ENCODE measurements at regions not wholly inside any gene's neighbourhood (a gene's known extent, or its start where the extent isn't known, plus 50 kb on each side); places are given as distances from the start of the nearest gene placed in this dataset.
"Not testable (repeated sequence)": the region's sequence is repeated elsewhere in the genome, so short reads cannot be mapped to it uniquely, and the experiment has no call there.

- Histone ChIP-seq H3K9ac (ENCODE audit: low read depth in 1 of 2, low read length in 2 of 2) (no peak overlapping the region), H3K27ac (ENCODE audit: low read depth, low read length) (no peak overlapping the region), H3K9me3 (ENCODE audit: control insufficient read depth in 1 of 2, low read length in 2 of 2) (no peaks in the 10 kb centered on the region), H3K4me1 (ENCODE audit: control insufficient read depth in 1 of 2, insufficient read depth in 2 of 2, low read length in 2 of 2) (no peaks in the 10 kb centered on the region), H3K4me3 (ENCODE audit: low read depth in 1 of 2, low read length in 2 of 2) (no peak overlapping the region), H3K27me3 (ENCODE audit: control insufficient read depth in 1 of 2, insufficient read depth in 2 of 2, low read length in 2 of 2) (no peaks in the 10 kb centered on the region), H3K36me3 (ENCODE audit: control insufficient read depth in 1 of 2, insufficient read depth in 2 of 2, low read length in 2 of 2) (no peaks in the 10 kb centered on the region)
Measured at GRCh38 chr4:171334549-171334948, 478.7 kb upstream of the GALNTL6 start.

GRCh38 chr4:171308661-171309060 lies 504.5 kb upstream of the GALNTL6 start:
- no peaks in the 10 kb centered on the region for H3K9me3 ChIP-seq (ENCODE audit: control insufficient read depth in 1 of 2, low read length in 2 of 2)
- no peaks in the 10 kb centered on the region for H3K4me1 ChIP-seq (ENCODE audit: control insufficient read depth in 1 of 2, insufficient read depth in 2 of 2, low read length in 2 of 2)
- no peak overlapping the region for H3K9ac ChIP-seq (ENCODE audit: low read depth in 1 of 2, low read length in 2 of 2)
- H3K27me3 ChIP-seq (ENCODE audit: control insufficient read depth in 1 of 2, insufficient read depth in 2 of 2, low read length in 2 of 2), result no peaks in the 10 kb centered on the region
- H3K4me3 ChIP-seq (ENCODE audit: low read depth in 1 of 2, low read length in 2 of 2), result no peak overlapping the region
- H3K27ac ChIP-seq (ENCODE audit: low read depth, low read length), result no peak overlapping the region
- no peaks in the 10 kb centered on the region for H3K36me3 ChIP-seq (ENCODE audit: control insufficient read depth in 1 of 2, insufficient read depth in 2 of 2, low read length in 2 of 2)

- not testable (repeated sequence) for H3K27me3 ChIP-seq (ENCODE audit: control insufficient read depth in 1 of 2, insufficient read depth in 2 of 2, low read length in 2 of 2); H3K4me3 ChIP-seq (ENCODE audit: low read depth in 1 of 2, low read length in 2 of 2); H3K36me3 ChIP-seq (ENCODE audit: control insufficient read depth in 1 of 2, insufficient read depth in 2 of 2, low read length in 2 of 2); H3K9ac ChIP-seq (ENCODE audit: low read depth in 1 of 2, low read length in 2 of 2); H3K4me1 ChIP-seq (ENCODE audit: control insufficient read depth in 1 of 2, insufficient read depth in 2 of 2, low read length in 2 of 2); H3K27ac ChIP-seq (ENCODE audit: low read depth, low read length); H3K9me3 ChIP-seq (ENCODE audit: control insufficient read depth in 1 of 2, low read length in 2 of 2)
Measured at GRCh38 chr4:171298048-171298718, 515.0 kb upstream of the GALNTL6 start.

- no peak overlapping the region for H3K4me3 ChIP-seq (ENCODE audit: low read depth in 1 of 2, low read length in 2 of 2)
- H3K4me1 ChIP-seq (ENCODE audit: control insufficient read depth in 1 of 2, insufficient read depth in 2 of 2, low read length in 2 of 2), result no peaks in the 10 kb centered on the region
- no peaks in the 10 kb centered on the region for H3K27me3 ChIP-seq (ENCODE audit: control insufficient read depth in 1 of 2, insufficient read depth in 2 of 2, low read length in 2 of 2)
- no peaks in the 10 kb centered on the region for H3K36me3 ChIP-seq (ENCODE audit: control insufficient read depth in 1 of 2, insufficient read depth in 2 of 2, low read length in 2 of 2)
- no peak overlapping the region for H3K27ac ChIP-seq (ENCODE audit: low read depth, low read length)
- no peaks in the 10 kb centered on the region for H3K9me3 ChIP-seq (ENCODE audit: control insufficient read depth in 1 of 2, low read length in 2 of 2)
- no peak overlapping the region for H3K9ac ChIP-seq (ENCODE audit: low read depth in 1 of 2, low read length in 2 of 2)
Measured at GRCh38 chr4:171288816-171289432, 524.3 kb upstream of the GALNTL6 start.

- no peaks in the 10 kb centered on the region for H3K36me3 ChIP-seq (ENCODE audit: control insufficient read depth in 1 of 2, insufficient read depth in 2 of 2, low read length in 2 of 2)
- H3K4me3 ChIP-seq (ENCODE audit: low read depth in 1 of 2, low read length in 2 of 2), result no peak overlapping the region
- H3K27me3 ChIP-seq (ENCODE audit: control insufficient read depth in 1 of 2, insufficient read depth in 2 of 2, low read length in 2 of 2), result no peaks in the 10 kb centered on the region
- no peak overlapping the region for H3K9ac ChIP-seq (ENCODE audit: low read depth in 1 of 2, low read length in 2 of 2)
- H3K27ac ChIP-seq (ENCODE audit: low read depth, low read length), result no peak overlapping the region
- H3K4me1 ChIP-seq (ENCODE audit: control insufficient read depth in 1 of 2, insufficient read depth in 2 of 2, low read length in 2 of 2), result no peaks in the 10 kb centered on the region
- no peaks in the 10 kb centered on the region for H3K9me3 ChIP-seq (ENCODE audit: control insufficient read depth in 1 of 2, low read length in 2 of 2)
Measured at GRCh38 chr4:171281359-171281758, 531.8 kb upstream of the GALNTL6 start.

GRCh38 chr4:171279131-171279530 lies 534.1 kb upstream of the GALNTL6 start:
- no peaks in the 10 kb centered on the region for H3K27me3 ChIP-seq (ENCODE audit: control insufficient read depth in 1 of 2, insufficient read depth in 2 of 2, low read length in 2 of 2)
- no peaks in the 10 kb centered on the region for H3K4me1 ChIP-seq (ENCODE audit: control insufficient read depth in 1 of 2, insufficient read depth in 2 of 2, low read length in 2 of 2)
- no peaks in the 10 kb centered on the region for H3K36me3 ChIP-seq (ENCODE audit: control insufficient read depth in 1 of 2, insufficient read depth in 2 of 2, low read length in 2 of 2)
- H3K9ac ChIP-seq (ENCODE audit: low read depth in 1 of 2, low read length in 2 of 2), result no peak overlapping the region
- no peak overlapping the region for H3K4me3 ChIP-seq (ENCODE audit: low read depth in 1 of 2, low read length in 2 of 2)
- no peak overlapping the region for H3K27ac ChIP-seq (ENCODE audit: low read depth, low read length)
- no peaks in the 10 kb centered on the region for H3K9me3 ChIP-seq (ENCODE audit: control insufficient read depth in 1 of 2, low read length in 2 of 2)

GRCh38 chr4:171266671-171267070 lies 546.5 kb upstream of the GALNTL6 start:
- H3K4me1 ChIP-seq (ENCODE audit: control insufficient read depth in 1 of 2, insufficient read depth in 2 of 2, low read length in 2 of 2), result no peaks in the 10 kb centered on the region
- H3K27me3 ChIP-seq (ENCODE audit: control insufficient read depth in 1 of 2, insufficient read depth in 2 of 2, low read length in 2 of 2), result no peaks in the 10 kb centered on the region
- no peaks in the 10 kb centered on the region for H3K9me3 ChIP-seq (ENCODE audit: control insufficient read depth in 1 of 2, low read length in 2 of 2)
- no peak overlapping the region for H3K9ac ChIP-seq (ENCODE audit: low read depth in 1 of 2, low read length in 2 of 2)
- H3K36me3 ChIP-seq (ENCODE audit: control insufficient read depth in 1 of 2, insufficient read depth in 2 of 2, low read length in 2 of 2), result no peaks in the 10 kb centered on the region
- H3K27ac ChIP-seq (ENCODE audit: low read depth, low read length), result no peak overlapping the region
- no peak overlapping the region for H3K4me3 ChIP-seq (ENCODE audit: low read depth in 1 of 2, low read length in 2 of 2)

GRCh38 chr4:171265190-171265818 lies 547.9 kb upstream of the GALNTL6 start:
- Histone ChIP-seq H3K36me3 (ENCODE audit: control insufficient read depth in 1 of 2, insufficient read depth in 2 of 2, low read length in 2 of 2) (no peaks in the 10 kb centered on the region), H3K27me3 (ENCODE audit: control insufficient read depth in 1 of 2, insufficient read depth in 2 of 2, low read length in 2 of 2) (no peaks in the 10 kb centered on the region), H3K9me3 (ENCODE audit: control insufficient read depth in 1 of 2, low read length in 2 of 2) (no peaks in the 10 kb centered on the region), H3K4me1 (ENCODE audit: control insufficient read depth in 1 of 2, insufficient read depth in 2 of 2, low read length in 2 of 2) (no peaks in the 10 kb centered on the region), H3K27ac (ENCODE audit: low read depth, low read length) (no peak overlapping the region), H3K4me3 (ENCODE audit: low read depth in 1 of 2, low read length in 2 of 2) (no peak overlapping the region), H3K9ac (ENCODE audit: low read depth in 1 of 2, low read length in 2 of 2) (no peak overlapping the region)

- Histone ChIP-seq H3K4me1 (ENCODE audit: control insufficient read depth in 1 of 2, insufficient read depth in 2 of 2, low read length in 2 of 2) (no peaks in the 10 kb centered on the region), H3K27ac (ENCODE audit: low read depth, low read length) (no peak overlapping the region), H3K9ac (ENCODE audit: low read depth in 1 of 2, low read length in 2 of 2) (no peak overlapping the region), H3K27me3 (ENCODE audit: control insufficient read depth in 1 of 2, insufficient read depth in 2 of 2, low read length in 2 of 2) (no peaks in the 10 kb centered on the region), H3K4me3 (ENCODE audit: low read depth in 1 of 2, low read length in 2 of 2) (no peak overlapping the region), H3K36me3 (ENCODE audit: control insufficient read depth in 1 of 2, insufficient read depth in 2 of 2, low read length in 2 of 2) (no peaks in the 10 kb centered on the region), H3K9me3 (ENCODE audit: control insufficient read depth in 1 of 2, low read length in 2 of 2) (peaks cover 0 to 1% of the 10 kb centered on the region in 2 donors)
Measured at GRCh38 chr4:171256223-171256622, 557.0 kb upstream of the GALNTL6 start.

- H3K27me3 ChIP-seq (ENCODE audit: control insufficient read depth in 1 of 2, insufficient read depth in 2 of 2, low read length in 2 of 2), result no peaks in the 10 kb centered on the region
- no peaks in the 10 kb centered on the region for H3K4me1 ChIP-seq (ENCODE audit: control insufficient read depth in 1 of 2, insufficient read depth in 2 of 2, low read length in 2 of 2)
- peaks cover 0 to 3% of the 10 kb centered on the region in 2 donors for H3K9me3 ChIP-seq (ENCODE audit: control insufficient read depth in 1 of 2, low read length in 2 of 2)
- no peak overlapping the region for H3K27ac ChIP-seq (ENCODE audit: low read depth, low read length)
- H3K4me3 ChIP-seq (ENCODE audit: low read depth in 1 of 2, low read length in 2 of 2), result no peak overlapping the region
- H3K9ac ChIP-seq (ENCODE audit: low read depth in 1 of 2, low read length in 2 of 2), result no peak overlapping the region
- no peaks in the 10 kb centered on the region for H3K36me3 ChIP-seq (ENCODE audit: control insufficient read depth in 1 of 2, insufficient read depth in 2 of 2, low read length in 2 of 2)
Measured at GRCh38 chr4:171246948-171247347, 566.3 kb upstream of the GALNTL6 start.

Data from duodenal mucosa (tissue), 2 donors.